Stimulated activated CD8-positive, alpha-beta memory T cell treated with anti-CD3 and anti-CD28 coated beads, Interleukin-12 subunit alpha, Interleukin-12 subunit beta, amount 100 ng/mL, for 1 hour (primary cell): ENCODE measurements at regions not wholly inside any gene's neighbourhood (a gene's known extent, or its start where the extent isn't known, plus 50 kb on each side); places are given as distances from the start of the nearest gene placed in this dataset.
"Not testable (repeated sequence)": the region's sequence is repeated elsewhere in the genome, so short reads cannot be mapped to it uniquely, and the experiment has no call there.

Experiments
- DNase-seq: peaks from one replicate; pipeline ENCODE4 v3.0.0-alpha.2; 2020; ENCODE audit warnings: low read depth

DNA sequence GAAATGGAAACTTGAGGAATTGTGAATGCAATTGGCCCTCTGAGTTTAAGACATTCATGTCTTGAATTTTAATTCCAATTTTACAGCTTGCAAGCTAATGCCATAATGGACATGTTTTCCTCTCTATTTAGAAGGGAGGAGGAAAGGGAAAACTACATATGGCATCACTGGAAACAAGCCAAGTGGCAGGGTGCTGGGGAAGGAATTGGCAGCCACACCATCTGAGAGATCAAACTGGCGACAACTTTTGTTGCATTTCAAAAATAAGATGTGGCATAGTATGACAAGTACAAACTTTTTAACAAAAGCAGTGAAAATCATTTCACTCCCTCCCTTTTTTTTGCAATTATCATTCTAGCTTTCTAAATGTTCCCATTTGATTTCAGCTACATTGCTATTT, 615.6 kb downstream of the CENPC start:
- no peak for DNase-seq

DNA sequence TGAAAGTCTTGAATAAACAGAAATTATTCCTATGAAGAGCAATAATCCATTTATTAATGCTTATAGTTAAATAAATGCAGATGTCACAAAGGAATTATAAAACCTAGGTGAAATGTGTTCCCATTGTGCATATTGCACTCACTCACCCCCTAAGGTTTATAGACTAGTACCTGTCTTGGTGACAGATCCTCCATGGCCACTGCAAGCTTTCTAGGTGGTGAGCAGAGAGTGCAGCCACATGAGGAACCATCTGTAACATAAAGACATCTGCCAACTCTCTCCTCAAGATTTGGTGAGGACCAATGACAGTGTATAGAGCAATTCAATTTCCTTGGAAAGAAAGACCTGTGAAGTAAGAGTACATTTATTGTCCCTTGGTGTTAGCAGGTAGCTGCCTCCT, 616.4 kb downstream of the CENPC start:
- not testable (repeated sequence) for DNase-seq

DNA sequence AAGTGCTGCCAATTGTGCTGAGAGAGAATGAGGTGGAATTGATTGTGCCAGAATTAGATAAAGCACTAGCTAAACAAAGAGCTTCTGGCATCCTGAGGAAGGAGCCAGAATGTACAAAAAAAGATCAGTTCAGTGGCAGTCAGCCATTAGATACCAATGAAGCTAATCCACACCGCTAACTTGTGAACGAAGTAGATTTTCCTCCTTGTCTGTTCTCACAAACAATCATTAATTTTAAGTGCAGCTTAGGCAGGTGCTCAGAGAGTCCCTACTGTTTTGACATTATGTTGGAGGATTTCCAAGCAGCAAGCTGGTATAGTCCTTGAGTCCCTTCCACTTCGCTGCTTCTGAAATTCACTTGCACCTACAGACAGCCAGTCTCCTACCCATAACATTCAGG, 617.4 kb downstream of the CENPC start:
- DNase-seq, result no peak

DNA sequence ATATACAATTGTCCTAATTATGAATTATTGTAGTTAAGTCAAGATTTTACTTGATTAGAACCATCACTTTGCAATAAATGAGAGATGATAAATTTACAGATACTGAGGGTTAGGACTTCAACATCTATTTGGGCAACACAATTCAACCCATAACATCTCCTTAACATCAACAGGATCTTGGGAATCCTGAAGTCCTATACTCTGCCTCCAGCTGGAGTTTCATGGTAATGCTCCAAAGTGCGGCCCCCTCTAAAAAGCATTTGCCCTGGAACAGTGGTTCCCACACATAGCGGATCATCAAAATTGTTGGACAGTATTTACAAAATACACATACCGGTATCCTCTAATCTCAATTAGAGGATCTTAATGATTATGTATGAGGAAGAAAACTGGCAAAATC, 618.6 kb downstream of the CENPC start:
- no peak for DNase-seq

GRCh38 chr4:66923081-66923865, 622.0 kb downstream of the CENPC start:
- no peak for DNase-seq

DNA sequence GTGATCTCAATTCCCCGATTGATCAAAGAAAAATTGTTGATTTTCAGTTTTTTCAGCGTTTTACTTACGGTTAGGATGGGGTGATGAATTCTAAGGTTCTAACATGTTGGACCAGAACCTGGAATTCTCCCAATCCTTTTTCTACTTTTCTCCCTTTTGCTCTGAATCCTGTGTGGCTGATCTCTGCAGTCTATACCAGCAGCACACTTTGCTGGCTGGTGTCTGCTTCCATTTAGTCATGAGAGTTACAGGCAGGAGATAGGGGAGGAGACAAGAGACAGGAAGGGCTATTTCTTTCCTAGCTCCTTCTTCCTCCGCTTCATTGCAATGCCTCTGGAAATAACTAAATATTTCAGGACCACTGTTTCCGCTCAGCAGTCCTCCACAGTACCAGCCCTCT, 623.9 kb downstream of the CENPC start:
- no peak for DNase-seq

DNA sequence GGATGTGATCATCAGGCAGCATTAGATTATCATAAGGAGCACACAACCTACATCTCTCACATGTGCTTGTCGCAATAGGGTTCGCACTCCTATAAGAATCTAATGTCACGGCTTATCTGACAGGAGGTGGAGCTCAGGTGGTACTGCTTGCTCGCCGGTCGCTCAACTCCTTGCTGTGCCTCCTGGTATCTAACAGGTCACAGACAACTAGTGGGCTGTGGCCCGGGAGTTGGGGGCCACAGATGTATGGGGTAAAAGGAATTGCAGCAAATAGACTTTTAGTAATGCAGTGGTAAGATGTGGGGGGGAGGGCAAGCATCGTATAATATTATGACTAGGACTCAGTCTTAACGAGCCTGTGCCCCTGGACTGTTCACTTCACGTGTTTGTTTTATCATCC, 624.8 kb downstream of the CENPC start:
- DNase-seq, result no peak

GRCh38 chr4:66911880-66912279, 633.4 kb downstream of the CENPC start:
- no peak for DNase-seq

DNA sequence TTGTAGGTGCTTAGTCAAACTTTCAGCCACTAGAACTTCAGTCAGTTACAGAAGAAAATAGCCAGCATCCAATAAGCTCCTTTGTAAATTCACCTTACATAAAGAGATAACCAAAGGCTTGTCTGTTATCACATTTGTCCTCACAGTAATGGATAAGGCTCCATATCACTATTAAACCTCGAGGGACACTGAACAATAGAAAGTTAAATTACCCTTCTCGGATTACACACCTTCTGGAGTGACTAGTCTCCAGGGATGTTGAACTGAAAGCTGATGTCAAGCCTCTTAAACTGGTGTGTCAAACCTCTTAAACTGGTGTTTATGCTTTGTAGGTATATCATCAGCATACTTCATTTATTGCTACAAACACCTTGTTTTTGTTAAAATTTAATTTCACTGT, 639.0 kb downstream of the CENPC start:
- DNase-seq, result no peak

DNA sequence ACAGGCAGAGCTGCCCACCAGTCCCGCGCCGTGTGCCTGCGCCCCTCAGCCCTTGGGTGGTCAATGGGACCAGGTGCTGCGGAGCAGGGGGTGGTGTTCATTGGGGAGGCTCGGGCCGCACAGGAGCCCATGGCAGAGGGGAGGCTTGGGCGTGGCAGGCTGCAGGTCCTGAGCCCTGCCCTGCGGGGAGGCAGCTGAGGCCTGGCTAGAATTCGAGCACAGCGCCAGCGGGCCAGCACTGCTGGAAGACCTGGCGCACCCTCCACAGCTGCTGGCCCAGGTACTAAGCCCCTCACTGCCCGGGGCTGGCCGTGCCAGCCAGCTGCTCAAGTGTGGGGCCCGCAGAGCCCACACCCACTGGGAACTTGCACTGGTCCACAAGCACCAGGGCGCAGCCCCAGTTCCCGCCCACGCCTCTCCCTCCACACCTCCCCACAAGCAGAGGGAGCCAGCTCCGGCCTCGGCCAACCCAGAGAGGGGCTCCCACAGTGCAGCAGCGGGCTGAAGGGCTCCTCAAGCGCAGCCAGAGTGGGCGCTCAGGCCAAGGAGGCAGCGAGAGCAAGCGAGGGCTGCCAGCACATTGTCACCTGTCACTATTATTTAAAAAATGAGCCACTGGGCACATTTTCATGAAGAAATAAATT, 645.8 kb downstream of the CENPC start:
- no peak for DNase-seq

GRCh38 chr4:66893807-66894206, 651.5 kb downstream of the CENPC start:
- DNase-seq, result no peak

DNA sequence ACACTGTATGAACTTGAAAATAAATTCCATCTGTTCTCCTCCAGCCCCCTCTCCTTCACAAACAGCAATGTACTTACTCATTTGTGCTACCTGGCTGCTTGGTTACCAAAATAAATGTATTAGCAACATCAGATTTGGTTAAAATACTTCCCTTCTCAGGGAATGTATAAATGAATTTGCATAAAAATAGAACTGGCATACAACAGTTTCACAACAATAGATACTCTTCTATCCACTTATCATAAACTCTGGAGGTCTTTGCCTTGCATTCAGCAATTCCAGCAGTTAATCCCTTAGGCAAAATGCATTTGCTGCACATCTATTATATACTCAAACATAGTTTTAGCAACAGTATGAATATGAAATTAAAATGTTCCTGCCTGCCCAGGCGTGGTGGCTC, 658.2 kb downstream of the CENPC start:
- no peak for DNase-seq

GRCh38 chr4:66885501-66886165, 659.7 kb downstream of the CENPC start:
- DNase-seq, result no peak

DNA sequence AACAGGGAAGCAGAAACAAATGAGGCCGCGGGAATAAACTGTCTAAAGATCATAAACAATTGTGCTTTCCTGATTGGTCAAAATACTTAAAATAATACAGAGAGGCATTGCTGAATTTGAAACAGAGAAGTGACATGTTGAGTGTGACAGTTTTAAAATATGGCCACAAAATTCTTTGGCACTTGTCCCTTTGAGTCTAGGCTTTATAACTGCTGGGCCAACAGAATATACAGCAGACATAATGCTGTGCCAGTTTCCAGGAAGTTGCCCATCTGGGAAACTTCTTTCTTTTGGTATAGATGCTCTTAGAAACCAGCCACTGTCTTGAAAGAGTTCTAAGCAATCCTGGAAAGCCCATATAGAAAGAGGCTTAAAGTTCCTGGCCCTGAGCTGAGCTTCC, 668.4 kb downstream of the CENPC start:
- DNase-seq, result no peak

- no peak for DNase-seq
Measured at GRCh38 chr4:66872661-66873060, 672.6 kb downstream of the CENPC start.

GRCh38 chr4:66863481-66863880, 681.8 kb downstream of the CENPC start:
- DNase-seq, result no peak

- no peak for DNase-seq
Measured at GRCh38 chr4:66855956-66856355, 689.3 kb downstream of the CENPC start.

- DNase-seq, result no peak
Measured at GRCh38 chr4:66853845-66854244, 691.5 kb downstream of the CENPC start.

DNA sequence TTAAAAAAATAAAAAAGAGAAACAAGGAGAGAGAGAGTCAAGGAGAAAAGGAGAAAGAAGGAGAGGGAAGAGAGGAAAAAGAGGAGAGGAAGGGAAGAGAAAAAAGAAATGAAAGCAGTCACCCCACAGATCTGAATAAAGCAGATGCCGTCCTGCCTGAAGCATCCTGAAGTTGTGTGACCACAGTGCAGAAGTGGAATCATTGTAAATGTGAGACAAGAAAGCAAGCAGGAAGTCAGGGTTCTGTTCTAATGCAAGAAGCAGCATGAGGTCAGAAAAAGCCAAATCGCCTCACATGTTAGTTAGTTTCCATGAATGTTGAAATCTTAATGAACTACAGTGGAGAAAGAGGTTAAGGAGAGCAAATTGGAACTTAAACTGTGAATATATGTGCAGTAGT, 692.5 kb downstream of the CENPC start:
- no peak for DNase-seq

DNA sequence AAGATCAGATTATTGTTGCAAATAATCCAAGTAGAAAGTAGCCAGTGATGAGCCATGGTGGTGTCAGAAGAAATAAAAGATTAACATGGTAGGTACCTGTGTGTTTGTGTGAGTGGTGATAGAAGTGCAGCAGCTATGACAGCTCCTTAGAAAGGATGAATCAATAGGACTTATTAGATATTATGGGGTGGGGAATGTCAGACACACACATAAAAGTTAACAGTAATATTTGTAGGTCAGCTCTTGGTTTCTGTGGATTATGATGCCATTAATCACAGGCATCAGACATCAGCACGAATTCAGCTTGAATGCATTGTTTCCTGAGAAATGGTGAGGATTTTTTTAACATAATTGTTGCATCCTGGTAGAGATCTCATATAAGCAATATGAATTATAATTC, 695.7 kb downstream of the CENPC start:
- no peak for DNase-seq

GRCh38 chr4:66842724-66843088, 702.6 kb downstream of the CENPC start:
- DNase-seq, result no peak

GRCh38 chr4:66842026-66842723, 703.1 kb downstream of the CENPC start:
- no peak for DNase-seq

DNA sequence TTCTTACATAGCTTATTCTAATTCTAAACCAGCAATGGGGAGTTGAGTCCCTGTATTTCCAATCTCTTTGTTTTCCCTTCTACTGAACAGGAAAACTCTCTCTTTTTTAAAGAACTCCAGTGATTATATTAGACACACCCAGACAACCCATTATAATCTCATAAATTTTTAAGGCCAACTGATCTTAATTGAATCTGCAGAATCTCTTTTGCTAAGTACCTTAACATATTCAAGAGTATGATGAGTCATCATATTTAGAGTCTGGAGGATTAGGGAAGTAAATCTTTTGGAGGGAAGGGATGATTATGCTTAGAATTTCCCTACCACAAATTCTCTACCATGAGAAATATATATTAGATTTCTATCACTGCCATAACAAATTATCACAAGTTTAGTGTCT, 705.1 kb downstream of the CENPC start:
- no peak for DNase-seq
